ENCODE measurements at regions not wholly inside any gene's neighbourhood (a gene's known extent, or its start where the extent isn't known, plus 50 kb on each side); places are given as distances from the start of the nearest gene placed in this dataset.

- no peaks in the 10 kb centered on the region for H3K27me3 Mint-ChIP-seq
- H3K27ac Mint-ChIP-seq = no peak overlapping the region
- ATAC-seq (no peak), DNase-seq (no peak)
- no peak overlapping the region for H3K4me3 Mint-ChIP-seq
- no peaks in the 10 kb centered on the region for H3K9me3 Mint-ChIP-seq
- H3K4me1 Mint-ChIP-seq = no peaks in the 10 kb centered on the region
Measured at GRCh38 chr5:173706700-173707099, 90.2 kb upstream of the BOD1 start.

- Mint-ChIP-seq H3K27ac (no peak overlapping the region), H3K27me3 (no peaks in the 10 kb centered on the region), H3K9me3 (no peaks in the 10 kb centered on the region), H3K4me3 (no peak overlapping the region), H3K4me1 (no peaks in the 10 kb centered on the region)
- no peak for DNase-seq
- ATAC-seq = no peak
Measured at GRCh38 chr5:173707392-173707791, 90.9 kb upstream of the BOD1 start.

GRCh38 chr5:173709145-173709544 lies 92.7 kb upstream of the BOD1 start:
- ATAC-seq = no peak
- H3K4me1 Mint-ChIP-seq = no peaks in the 10 kb centered on the region
- DNase-seq = no peak
- H3K27ac Mint-ChIP-seq = no peak overlapping the region
- H3K4me3 Mint-ChIP-seq = no peak overlapping the region
- no peaks in the 10 kb centered on the region for H3K27me3 Mint-ChIP-seq
- no peaks in the 10 kb centered on the region for H3K9me3 Mint-ChIP-seq

GRCh38 chr5:173709761-173710160 lies 93.3 kb upstream of the BOD1 start:
- Mint-ChIP-seq H3K4me3 (no peak overlapping the region), H3K27ac (no peak overlapping the region), H3K9me3 (no peaks in the 10 kb centered on the region), H3K27me3 (no peaks in the 10 kb centered on the region), H3K4me1 (no peaks in the 10 kb centered on the region)
- ATAC-seq (no peak), DNase-seq (no peak)

- Mint-ChIP-seq H3K27me3 (no peaks in the 10 kb centered on the region), H3K4me3 (no peak overlapping the region), H3K27ac (no peak overlapping the region), H3K4me1 (no peaks in the 10 kb centered on the region), H3K9me3 (no peaks in the 10 kb centered on the region)
- ATAC-seq (no peak), DNase-seq (no peak)
Measured at GRCh38 chr5:173710528-173710927, 94.1 kb upstream of the BOD1 start.

GRCh38 chr5:173711466-173711865 lies 95.0 kb upstream of the BOD1 start:
- no peak for DNase-seq
- no peak for ATAC-seq
- Mint-ChIP-seq H3K4me1 (no peaks in the 10 kb centered on the region), H3K4me3 (no peak overlapping the region), H3K9me3 (no peaks in the 10 kb centered on the region), H3K27ac (no peak overlapping the region), H3K27me3 (no peaks in the 10 kb centered on the region)

GRCh38 chr5:173712609-173713175 lies 96.2 kb upstream of the BOD1 start:
- DNase-seq = no peak
- Mint-ChIP-seq H3K27me3 (no peaks in the 10 kb centered on the region), H3K9me3 (no peaks in the 10 kb centered on the region), H3K27ac (no peak overlapping the region), H3K4me1 (no peaks in the 10 kb centered on the region), H3K4me3 (no peak overlapping the region)
- no peak for ATAC-seq

GRCh38 chr5:173714551-173715428 lies 98.3 kb upstream of the BOD1 start:
- ATAC-seq (no peak), DNase-seq (no peak)
- no peak overlapping the region for H3K4me3 Mint-ChIP-seq
- H3K27ac Mint-ChIP-seq = peak overlapping the region in 1 of 2 donors; percentile 7
- H3K9me3 Mint-ChIP-seq = no peaks in the 10 kb centered on the region
- H3K4me1 Mint-ChIP-seq = no peaks in the 10 kb centered on the region
- H3K27me3 Mint-ChIP-seq = no peaks in the 10 kb centered on the region

- Mint-ChIP-seq H3K9me3 (no peaks in the 10 kb centered on the region), H3K27me3 (no peaks in the 10 kb centered on the region), H3K27ac (no peak overlapping the region), H3K4me1 (no peaks in the 10 kb centered on the region), H3K4me3 (no peak overlapping the region)
- ATAC-seq (no peak), DNase-seq (no peak)
Measured at GRCh38 chr5:173715607-173716006, 99.2 kb upstream of the BOD1 start.

- no peaks in the 10 kb centered on the region for H3K9me3 Mint-ChIP-seq
- no peaks in the 10 kb centered on the region for H3K27me3 Mint-ChIP-seq
- no peaks in the 10 kb centered on the region for H3K4me1 Mint-ChIP-seq
- DNase-seq (no peak), ATAC-seq (no peak)
- H3K4me3 Mint-ChIP-seq = no peak overlapping the region
- H3K27ac Mint-ChIP-seq = no peak overlapping the region
Measured at GRCh38 chr5:173716058-173716682, 99.7 kb upstream of the BOD1 start.

GRCh38 chr5:173717959-173718358 lies 101.5 kb upstream of the BOD1 start:
- DNase-seq = no peak
- H3K4me3 Mint-ChIP-seq = no peak overlapping the region
- H3K4me1 Mint-ChIP-seq = no peaks in the 10 kb centered on the region
- H3K27ac Mint-ChIP-seq = no peak overlapping the region
- no peaks in the 10 kb centered on the region for H3K9me3 Mint-ChIP-seq
- peaks cover 6% of the 10 kb centered on the region for H3K27me3 Mint-ChIP-seq
- ATAC-seq = no peak

- Mint-ChIP-seq H3K4me1 (no peaks in the 10 kb centered on the region), H3K4me3 (no peak overlapping the region), H3K27ac (no peak overlapping the region), H3K27me3 (peaks cover 8% of the 10 kb centered on the region), H3K9me3 (no peaks in the 10 kb centered on the region)
- no peak for DNase-seq
- no peak for ATAC-seq
Measured at GRCh38 chr5:173718469-173718868, 102.0 kb upstream of the BOD1 start.

- no peak for DNase-seq
- no peak overlapping the region for H3K4me3 Mint-ChIP-seq
- no peak overlapping the region for H3K27ac Mint-ChIP-seq
- H3K27me3 Mint-ChIP-seq = peaks cover 8% of the 10 kb centered on the region
- no peaks in the 10 kb centered on the region for H3K4me1 Mint-ChIP-seq
- ATAC-seq = no peak
- no peaks in the 10 kb centered on the region for H3K9me3 Mint-ChIP-seq
Measured at GRCh38 chr5:173719731-173720082, 103.3 kb upstream of the BOD1 start.

GRCh38 chr5:173720286-173720952 lies 104.0 kb upstream of the BOD1 start:
- DNase-seq (no peak), ATAC-seq (no peak)
- Mint-ChIP-seq H3K9me3 (no peaks in the 10 kb centered on the region), H3K27me3 (peaks cover 8% of the 10 kb centered on the region), H3K27ac (no peak overlapping the region), H3K4me1 (no peaks in the 10 kb centered on the region), H3K4me3 (no peak overlapping the region)

- H3K4me3 Mint-ChIP-seq = no peak overlapping the region
- no peak overlapping the region for H3K27ac Mint-ChIP-seq
- ATAC-seq (no peak), DNase-seq (no peak)
- H3K27me3 Mint-ChIP-seq = peaks cover 8% of the 10 kb centered on the region
- H3K9me3 Mint-ChIP-seq = no peaks in the 10 kb centered on the region
- H3K4me1 Mint-ChIP-seq = no peaks in the 10 kb centered on the region
Measured at GRCh38 chr5:173720953-173721600, 104.6 kb upstream of the BOD1 start.

Measured in stimulated activated naive CD8-positive, alpha-beta T cell treated with anti-CD3 and anti-CD28 coated beads, Interleukin-15, amount 100 ng/mL, for 72 hours (primary cell).